IPS-18a (cell line): ENCODE measurements at regions not wholly inside any gene's neighbourhood (a gene's known extent, or its start where the extent isn't known, plus 50 kb on each side); places are given as distances from the start of the nearest gene placed in this dataset.

Experiments used
- H3K27ac ChIP-seq: one replicate; pipeline ENCODE4 v1.5.1; 2013; ENCODE audit warnings: low read length
- H3K27me3 ChIP-seq: one replicate; pipeline ENCODE4 v1.6.1; 2013; ENCODE audit warnings: mild to moderate bottlenecking, low read length; ENCODE audit not compliant: control insufficient read depth, insufficient read depth
- H3K36me3 ChIP-seq: one replicate; pipeline ENCODE4 v1.6.1; 2013; ENCODE audit warnings: low read depth, low read length; ENCODE audit not compliant: control insufficient read depth
- H3K4me1 ChIP-seq: one replicate; pipeline ENCODE4 v1.6.1; 2013; ENCODE audit warnings: low read depth, low read length; ENCODE audit not compliant: control insufficient read depth
- H3K4me3 ChIP-seq: one replicate; pipeline ENCODE4 v1.5.1; 2013; ENCODE audit warnings: low read length
- H3K9ac ChIP-seq: one replicate; pipeline ENCODE4 v1.6.1; 2013; ENCODE audit warnings: mild to moderate bottlenecking, low read length, moderate library complexity
- H3K9me3 ChIP-seq: one replicate; pipeline ENCODE4 v1.6.1; 2013; ENCODE audit warnings: low read depth, low read length; ENCODE audit not compliant: control insufficient read depth

DNA sequence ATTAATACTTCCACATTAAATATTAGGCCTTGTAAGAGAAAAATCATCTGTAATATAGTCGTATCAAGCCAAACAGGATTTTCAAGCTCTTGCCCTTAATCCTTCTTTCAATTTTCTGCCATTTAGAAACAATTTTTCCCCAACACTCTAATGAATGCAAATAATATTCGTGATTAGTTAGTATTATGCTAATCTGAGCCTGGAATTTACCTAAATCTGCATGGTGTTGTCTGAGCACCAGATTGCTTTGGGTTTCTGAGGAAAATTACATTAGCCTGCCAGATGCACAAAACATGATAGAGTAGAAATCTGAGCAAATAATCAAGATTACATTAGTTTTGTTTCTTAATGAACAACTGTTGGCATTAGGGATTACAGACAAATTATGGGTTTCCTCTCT is 176.6 kb downstream of the ZDHHC21 start:
- peaks cover 25% of the 10 kb centered on the region for H3K4me1 ChIP-seq
- no peaks in the 10 kb centered on the region for H3K9me3 ChIP-seq
- no peaks in the 10 kb centered on the region for H3K36me3 ChIP-seq
- no peak overlapping the region for H3K27ac ChIP-seq
- peak overlapping the region; percentile 13 for H3K9ac ChIP-seq
- H3K27me3 ChIP-seq, result no peaks in the 10 kb centered on the region
- H3K4me3 ChIP-seq, result no peak overlapping the region

GRCh38 chr9:14515571-14516198 is 177.5 kb downstream of the ZDHHC21 start:
- no peaks in the 10 kb centered on the region for H3K27me3 ChIP-seq
- H3K36me3 ChIP-seq, result no peaks in the 10 kb centered on the region
- H3K9me3 ChIP-seq, result no peaks in the 10 kb centered on the region
- H3K4me3 ChIP-seq, result no peak overlapping the region
- peak overlapping the region; percentile 17 for H3K9ac ChIP-seq
- H3K4me1 ChIP-seq, result peaks cover 25% of the 10 kb centered on the region
- no peak overlapping the region for H3K27ac ChIP-seq

DNA sequence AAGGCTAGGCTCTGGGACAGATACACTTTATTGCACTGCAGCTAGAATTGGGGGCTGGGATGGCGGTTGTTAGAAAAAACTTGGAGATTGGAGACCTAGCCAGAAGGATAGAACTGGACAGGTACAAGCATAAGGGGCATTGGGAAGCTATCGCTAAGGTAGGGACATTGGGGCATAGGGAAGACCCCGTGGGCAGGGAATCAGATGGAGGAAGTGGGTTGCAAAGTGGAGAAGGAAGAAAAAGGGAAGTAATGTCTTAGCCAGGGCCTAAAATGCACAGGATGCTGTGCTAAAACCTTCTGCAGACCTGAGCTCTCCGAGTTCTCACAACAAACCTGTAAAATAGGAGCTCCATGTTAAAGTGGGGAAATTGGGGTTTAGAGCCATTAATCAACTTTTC is 178.2 kb downstream of the ZDHHC21 start:
- no peak overlapping the region for H3K9ac ChIP-seq
- peaks cover 25% of the 10 kb centered on the region for H3K4me1 ChIP-seq
- H3K27me3 ChIP-seq, result no peaks in the 10 kb centered on the region
- no peaks in the 10 kb centered on the region for H3K36me3 ChIP-seq
- H3K9me3 ChIP-seq, result no peaks in the 10 kb centered on the region
- H3K27ac ChIP-seq, result no peak overlapping the region
- H3K4me3 ChIP-seq, result no peak overlapping the region

- Histone ChIP-seq H3K36me3 (no peaks in the 10 kb centered on the region), H3K4me1 (peaks cover 25% of the 10 kb centered on the region), H3K27ac (no peak overlapping the region), H3K27me3 (no peaks in the 10 kb centered on the region), H3K9ac (no peak overlapping the region), H3K4me3 (no peak overlapping the region), H3K9me3 (no peaks in the 10 kb centered on the region)
Observed at GRCh38 chr9:14512942-14513341, 180.3 kb downstream of the ZDHHC21 start.

DNA sequence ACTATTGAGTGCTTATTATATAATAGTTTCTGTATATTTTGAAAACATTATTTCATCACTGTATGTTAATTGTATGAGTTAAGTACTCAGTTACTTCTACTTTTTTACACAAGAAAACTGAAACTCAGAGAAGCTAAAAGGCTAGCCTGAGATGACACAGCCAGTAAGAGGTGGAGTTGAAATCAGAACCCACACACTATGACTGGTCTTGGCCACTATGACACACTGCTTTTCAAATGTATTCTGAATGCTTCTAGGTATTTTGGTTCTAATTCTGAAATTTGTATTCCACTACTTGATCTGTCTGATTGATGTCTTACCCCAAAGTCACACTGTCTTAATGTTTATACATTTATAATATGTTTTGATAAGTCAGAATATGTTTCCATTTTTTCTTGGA is 181.8 kb downstream of the ZDHHC21 start:
- Histone ChIP-seq H3K9ac (no peak overlapping the region), H3K27me3 (no peaks in the 10 kb centered on the region), H3K4me1 (peaks cover 16% of the 10 kb centered on the region), H3K4me3 (no peak overlapping the region), H3K27ac (no peak overlapping the region), H3K36me3 (no peaks in the 10 kb centered on the region), H3K9me3 (no peaks in the 10 kb centered on the region)

- Histone ChIP-seq H3K9ac (no peak overlapping the region), H3K27ac (no peak overlapping the region), H3K27me3 (no peaks in the 10 kb centered on the region), H3K9me3 (no peaks in the 10 kb centered on the region), H3K4me3 (no peak overlapping the region), H3K36me3 (no peaks in the 10 kb centered on the region), H3K4me1 (no peaks in the 10 kb centered on the region)
Observed at GRCh38 chr9:14508884-14509283, 184.3 kb downstream of the ZDHHC21 start.

DNA sequence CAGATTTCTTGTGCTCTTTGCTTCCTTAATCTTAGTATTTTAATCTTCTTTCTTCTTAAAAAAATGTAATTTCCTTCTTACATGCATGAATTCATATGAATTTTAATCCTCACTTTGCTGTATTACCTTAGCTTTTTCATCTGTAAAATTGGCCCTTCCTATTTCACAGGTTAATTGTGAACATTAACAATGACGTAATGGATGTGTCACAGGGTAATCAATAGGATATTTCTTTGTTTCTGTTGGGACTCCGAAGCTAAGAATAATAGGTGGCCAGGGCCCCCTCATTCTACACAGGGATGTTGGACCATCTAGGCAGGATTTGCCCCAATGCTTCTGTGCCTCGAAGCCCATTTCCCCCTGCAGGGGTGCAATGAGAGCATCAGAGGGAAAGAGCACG is 187.4 kb upstream of the NFIB start:
- H3K27ac ChIP-seq, result no peak overlapping the region
- H3K4me3 ChIP-seq, result no peak overlapping the region
- no peaks in the 10 kb centered on the region for H3K9me3 ChIP-seq
- no peaks in the 10 kb centered on the region for H3K4me1 ChIP-seq
- H3K9ac ChIP-seq, result no peak overlapping the region
- H3K27me3 ChIP-seq, result no peaks in the 10 kb centered on the region
- H3K36me3 ChIP-seq, result no peaks in the 10 kb centered on the region

DNA sequence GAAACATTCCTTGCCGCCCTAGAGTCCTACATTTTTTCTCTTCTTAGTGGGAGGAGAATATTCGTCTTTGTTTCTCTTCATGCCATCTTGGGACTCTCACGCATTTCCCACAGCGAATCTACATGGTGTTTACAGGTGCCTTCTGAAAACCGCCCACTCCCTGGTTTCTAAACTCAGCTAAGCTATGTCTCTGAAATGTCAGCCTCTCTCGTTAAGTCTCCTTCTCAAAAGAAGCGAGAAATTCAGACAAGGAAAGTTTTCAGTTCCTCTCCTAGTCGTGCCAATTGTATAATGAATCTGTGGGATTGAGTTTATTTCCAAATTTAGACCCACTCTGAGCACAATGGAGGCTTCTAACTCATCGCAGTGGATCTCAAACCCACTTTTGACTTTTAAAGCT is 186.8 kb upstream of the NFIB start:
- Histone ChIP-seq H3K36me3 (no peaks in the 10 kb centered on the region), H3K27ac (no peak overlapping the region), H3K9ac (no peak overlapping the region), H3K27me3 (no peaks in the 10 kb centered on the region), H3K9me3 (no peaks in the 10 kb centered on the region), H3K4me3 (no peak overlapping the region), H3K4me1 (no peaks in the 10 kb centered on the region)

DNA sequence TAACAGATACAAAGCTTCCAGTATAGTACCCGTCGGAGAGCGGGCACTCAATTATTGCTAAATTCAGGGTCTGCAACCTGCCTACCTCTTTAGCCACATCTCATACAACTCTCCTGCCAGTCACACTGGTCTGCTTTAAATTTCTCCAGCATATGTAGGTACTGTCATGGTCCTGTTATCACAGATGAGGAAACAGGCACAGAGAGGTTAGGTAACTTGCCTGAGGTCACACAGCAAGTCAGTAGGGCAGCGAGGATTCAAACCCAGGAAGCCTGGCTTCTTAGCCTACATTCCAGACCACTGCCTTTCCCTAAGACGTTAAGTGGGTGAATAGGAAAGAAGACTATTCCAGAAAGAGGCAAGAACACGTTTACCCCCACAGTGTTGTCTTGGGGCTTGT is 186.0 kb upstream of the NFIB start:
- H3K27ac ChIP-seq, result no peak overlapping the region
- no peaks in the 10 kb centered on the region for H3K36me3 ChIP-seq
- no peak overlapping the region for H3K4me3 ChIP-seq
- H3K9ac ChIP-seq, result no peak overlapping the region
- H3K4me1 ChIP-seq, result no peaks in the 10 kb centered on the region
- no peaks in the 10 kb centered on the region for H3K27me3 ChIP-seq
- no peaks in the 10 kb centered on the region for H3K9me3 ChIP-seq

DNA sequence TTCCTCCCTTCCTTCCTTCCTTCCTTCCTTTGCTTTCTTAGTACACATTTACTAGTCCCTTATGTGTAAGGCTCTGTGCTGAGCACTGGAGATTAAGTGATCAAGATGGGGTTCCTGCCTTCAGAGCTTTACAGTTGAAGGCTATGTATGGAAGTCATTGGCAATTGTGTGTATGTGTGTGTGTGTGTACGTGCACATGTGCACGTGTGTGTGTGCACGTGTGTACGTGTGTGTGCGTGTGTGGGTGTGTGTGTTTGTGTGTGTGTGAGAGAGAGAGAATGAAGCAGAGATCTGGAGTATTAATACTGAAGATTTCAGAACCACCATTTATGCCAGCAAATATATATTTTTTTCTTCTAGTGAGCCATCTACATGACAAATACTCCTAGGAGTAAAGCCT is 184.9 kb upstream of the NFIB start:
- no peaks in the 10 kb centered on the region for H3K27me3 ChIP-seq

GRCh38 chr9:14497476-14497875 is 183.5 kb upstream of the NFIB start:
- H3K4me1 ChIP-seq, result no peaks in the 10 kb centered on the region
- no peak overlapping the region for H3K9ac ChIP-seq
- no peaks in the 10 kb centered on the region for H3K36me3 ChIP-seq
- H3K4me3 ChIP-seq, result no peak overlapping the region
- H3K9me3 ChIP-seq, result no peaks in the 10 kb centered on the region
- H3K27me3 ChIP-seq, result no peaks in the 10 kb centered on the region
- no peak overlapping the region for H3K27ac ChIP-seq

More for the DNA sequence above, 184.9 kb upstream of the NFIB start:
- Histone ChIP-seq H3K27ac (no peak overlapping the region), H3K36me3 (no peaks in the 10 kb centered on the region), H3K4me3 (no peak overlapping the region), H3K9ac (no peak overlapping the region), H3K9me3 (no peaks in the 10 kb centered on the region), H3K4me1 (no peaks in the 10 kb centered on the region)

GRCh38 chr9:14488421-14489190 is 174.7 kb upstream of the NFIB start:
- H3K27me3 ChIP-seq, result no peaks in the 10 kb centered on the region
- no peaks in the 10 kb centered on the region for H3K36me3 ChIP-seq
- no peaks in the 10 kb centered on the region for H3K9me3 ChIP-seq
- H3K4me1 ChIP-seq, result no peaks in the 10 kb centered on the region
- H3K27ac ChIP-seq, result no peak overlapping the region
- no peak overlapping the region for H3K9ac ChIP-seq
- H3K4me3 ChIP-seq, result no peak overlapping the region
